NCI-H82 (cell line): ENCODE measurements at regions not wholly inside any gene's neighbourhood (a gene's known extent, or its start where the extent isn't known, plus 50 kb on each side); places are given as distances from the start of the nearest gene placed in this dataset.
"Not testable (repeated sequence)": the region's sequence is repeated elsewhere in the genome, so short reads cannot be mapped to it uniquely, and the experiment has no call there.

Source experiments
- DNase-seq: peaks from one replicate; lab custom pipeline; 2025; lab: John Stamatoyannopoulos, UW

- no peak for DNase-seq
These were observed 96.7 kb upstream of the GADD45A start for GRCh38 chr1:67588178-67588855.

- DNase-seq: no peak
These were observed 95.3 kb upstream of the GADD45A start for GRCh38 chr1:67589519-67590233.

DNA sequence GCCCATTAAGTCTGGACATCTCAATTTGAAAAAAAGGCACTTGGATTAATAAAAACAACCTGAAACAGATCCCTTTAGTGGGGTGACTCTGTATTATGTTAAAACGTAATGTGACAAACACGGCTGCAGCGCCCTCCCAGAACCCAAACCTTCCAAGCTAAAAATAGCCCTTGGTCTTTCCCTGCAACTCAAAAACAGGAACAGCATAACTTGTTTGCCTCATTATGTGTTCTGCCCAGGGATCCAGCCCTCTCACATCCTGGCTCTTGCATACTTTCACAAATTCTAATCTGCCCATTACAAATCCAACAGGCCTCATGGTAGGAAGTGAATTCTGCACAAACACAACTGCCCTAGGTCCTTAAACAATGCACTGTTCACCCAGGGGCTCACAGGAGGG lies 94.7 kb upstream of the GADD45A start:
- no peak for DNase-seq

GRCh38 chr1:67594764-67595163 lies 90.2 kb upstream of the GADD45A start:
- no peak for DNase-seq

DNA sequence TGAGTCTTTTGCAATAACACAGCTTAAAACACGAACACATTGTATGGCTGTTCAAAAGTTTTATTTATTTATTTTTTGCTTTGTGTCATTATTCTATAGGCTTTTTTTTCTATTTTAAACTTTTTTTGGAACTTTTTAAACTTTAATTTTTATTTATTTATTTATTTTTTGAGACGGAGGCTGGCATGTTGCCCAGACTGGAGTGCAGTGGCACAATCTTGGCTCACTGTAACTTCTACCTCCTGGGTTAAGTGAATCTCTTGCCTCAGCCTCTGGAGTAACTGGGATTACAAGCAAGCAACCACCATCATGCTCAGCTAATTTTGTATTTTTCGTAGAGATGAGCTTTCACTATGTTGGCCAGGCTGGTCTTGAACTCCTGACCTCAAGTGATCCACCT lies 88.3 kb upstream of the GADD45A start:
- DNase-seq: no peak

GRCh38 chr1:67597336-67597735 lies 87.7 kb upstream of the GADD45A start:
- no peak for DNase-seq

- DNase-seq: no peak
These were observed 85.9 kb upstream of the GADD45A start for GRCh38 chr1:67599085-67599484.

GRCh38 chr1:67601539-67601938 lies 83.5 kb upstream of the GADD45A start:
- no peak for DNase-seq

DNA sequence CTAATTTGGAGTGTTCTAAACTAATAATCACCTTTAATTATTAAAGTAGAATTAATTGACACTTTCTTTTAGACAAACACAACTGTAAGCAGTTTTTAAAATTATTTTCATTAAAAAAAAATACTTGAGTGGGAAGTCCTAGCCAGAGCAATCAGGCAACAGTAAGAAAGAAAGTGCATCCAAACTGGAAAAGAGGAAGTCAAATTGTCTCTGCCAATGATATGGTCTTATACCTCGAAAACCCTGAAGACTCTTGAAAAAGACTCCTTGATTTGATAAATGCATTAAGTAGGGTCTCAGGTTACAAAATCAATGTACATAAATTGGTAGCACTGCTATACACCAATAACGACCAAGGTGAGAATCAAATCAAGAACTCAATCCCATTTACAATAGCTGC lies 83.0 kb upstream of the GADD45A start:
- DNase-seq: no peak

DNA sequence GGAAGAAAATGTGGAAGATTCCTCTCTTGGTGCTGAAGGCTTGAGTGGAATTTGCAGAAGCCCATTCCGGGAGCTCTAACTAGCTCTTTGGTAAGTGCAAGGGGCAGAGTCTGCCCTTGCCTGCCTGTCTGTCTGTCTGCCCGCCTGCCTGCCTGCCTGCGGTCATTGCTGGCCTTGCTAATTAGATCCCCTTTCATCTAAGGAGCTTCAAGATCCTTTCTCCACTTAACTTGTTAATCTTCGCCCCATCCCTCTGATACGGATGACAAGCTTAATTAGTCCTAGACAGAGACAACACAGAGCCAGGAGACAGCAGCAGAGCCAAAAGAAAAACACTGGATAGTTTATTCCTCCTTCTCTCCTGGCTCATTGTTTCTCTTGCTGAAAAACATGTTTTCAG lies 80.2 kb upstream of the GADD45A start:
- DNase-seq: peak; percentile 95

DNA sequence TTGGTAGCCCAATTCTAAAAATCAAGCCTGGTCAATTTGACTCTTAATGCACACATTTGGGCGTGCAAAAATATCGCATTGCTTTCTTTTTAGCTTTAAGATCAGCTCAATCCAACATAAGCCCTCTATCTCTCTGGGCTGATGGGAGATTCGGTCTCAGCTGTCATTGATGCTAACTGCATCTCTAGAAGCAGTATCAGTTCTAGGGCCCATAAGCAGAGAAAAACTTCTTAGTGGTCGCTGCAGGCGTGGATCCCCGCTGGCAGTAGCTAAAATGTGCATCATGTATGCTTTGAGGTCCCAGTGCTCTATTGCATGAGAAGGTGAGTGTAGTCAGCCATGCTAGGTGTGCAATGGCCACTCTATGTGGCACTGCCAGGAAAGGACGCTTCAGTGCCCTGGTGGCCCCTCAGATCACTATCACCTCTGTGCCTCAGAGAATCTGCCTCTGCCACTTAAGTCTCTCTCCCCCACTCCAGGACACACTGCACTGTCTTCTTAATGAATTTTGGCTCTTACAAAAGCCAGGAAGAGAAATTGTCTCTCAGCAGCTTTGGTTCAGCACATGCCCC lies 79.7 kb upstream of the GADD45A start:
- DNase-seq: peak; percentile 61

DNA sequence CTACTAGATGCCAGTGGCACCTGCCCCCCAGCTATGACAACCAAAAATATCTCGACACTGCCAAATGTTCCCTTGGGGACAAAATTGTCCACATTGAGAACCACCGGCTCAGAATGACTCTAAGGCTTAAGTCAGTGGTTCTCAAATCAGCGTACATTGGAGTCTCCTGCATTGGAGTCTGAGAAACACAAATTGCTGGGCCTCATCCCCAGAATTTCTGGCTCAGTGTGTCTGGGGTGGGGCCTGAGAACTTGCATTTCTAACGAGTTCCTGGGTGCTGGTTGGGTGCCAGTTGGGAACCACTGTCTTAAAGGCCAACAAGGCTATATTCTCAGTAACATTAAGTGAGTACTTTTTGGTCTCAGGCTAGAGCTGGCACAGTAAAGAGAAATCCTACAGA lies 77.7 kb upstream of the GADD45A start:
- no peak for DNase-seq

DNA sequence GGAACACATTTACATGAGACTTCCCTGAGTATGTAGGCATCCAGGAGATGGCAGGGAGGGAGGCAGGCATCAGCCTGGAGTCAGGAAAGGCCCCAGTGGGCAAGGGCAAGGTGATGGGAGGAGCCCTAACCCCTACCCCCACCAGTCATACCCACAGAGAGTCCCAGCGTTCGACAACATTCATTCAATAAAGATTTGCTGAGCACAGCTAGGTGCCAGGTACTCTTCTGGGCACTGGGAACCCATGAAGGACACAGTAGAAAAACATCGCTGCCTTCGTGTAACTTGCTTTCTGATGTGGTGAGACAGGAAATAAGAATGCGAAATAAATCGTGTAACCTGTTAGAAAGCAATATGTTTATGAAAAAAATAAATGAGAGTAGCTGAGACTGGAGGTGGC lies 77.3 kb upstream of the GADD45A start:
- DNase-seq: no peak

GRCh38 chr1:67608661-67609576 lies 76.1 kb upstream of the GADD45A start:
- DNase-seq: peak; percentile 11

GRCh38 chr1:67609577-67610341 lies 75.2 kb upstream of the GADD45A start:
- no peak for DNase-seq

DNA sequence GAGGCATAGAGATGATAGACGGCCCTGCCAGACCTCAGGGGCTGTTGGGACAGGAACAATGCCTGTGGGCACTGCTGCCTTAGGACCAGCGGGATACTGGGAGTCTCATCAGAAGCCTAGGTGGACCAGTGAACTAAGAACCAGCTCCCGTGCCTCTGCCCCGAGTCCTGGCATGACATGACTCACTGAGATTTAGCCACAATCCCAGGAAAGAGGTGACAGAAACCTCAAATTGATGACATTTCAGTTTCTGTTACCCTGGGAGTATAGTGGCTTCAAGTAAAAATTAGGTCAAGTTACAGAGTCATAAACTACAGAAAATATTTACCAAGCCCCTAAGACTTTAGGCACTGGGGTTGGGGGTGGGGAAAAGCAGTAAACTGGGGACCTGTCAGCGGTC lies 74.6 kb upstream of the GADD45A start:
- no peak for DNase-seq

GRCh38 chr1:67611846-67612245 lies 73.2 kb upstream of the GADD45A start:
- DNase-seq: no peak

GRCh38 chr1:67612788-67613241 lies 72.2 kb upstream of the GADD45A start:
- no peak for DNase-seq

GRCh38 chr1:67613479-67613878 lies 71.5 kb upstream of the GADD45A start:
- not testable (repeated sequence) for DNase-seq

- no peak for DNase-seq
These were observed 70.5 kb upstream of the GADD45A start for GRCh38 chr1:67614511-67614934.

- DNase-seq: no peak
These were observed 69.1 kb upstream of the GADD45A start for GRCh38 chr1:67615886-67616285.
